ENCODE measurements at regions not wholly inside any gene's neighbourhood (a gene's known extent, or its start where the extent isn't known, plus 50 kb on each side); places are given as distances from the start of the nearest gene placed in this dataset.

- TF ChIP-seq, protein P1, sequence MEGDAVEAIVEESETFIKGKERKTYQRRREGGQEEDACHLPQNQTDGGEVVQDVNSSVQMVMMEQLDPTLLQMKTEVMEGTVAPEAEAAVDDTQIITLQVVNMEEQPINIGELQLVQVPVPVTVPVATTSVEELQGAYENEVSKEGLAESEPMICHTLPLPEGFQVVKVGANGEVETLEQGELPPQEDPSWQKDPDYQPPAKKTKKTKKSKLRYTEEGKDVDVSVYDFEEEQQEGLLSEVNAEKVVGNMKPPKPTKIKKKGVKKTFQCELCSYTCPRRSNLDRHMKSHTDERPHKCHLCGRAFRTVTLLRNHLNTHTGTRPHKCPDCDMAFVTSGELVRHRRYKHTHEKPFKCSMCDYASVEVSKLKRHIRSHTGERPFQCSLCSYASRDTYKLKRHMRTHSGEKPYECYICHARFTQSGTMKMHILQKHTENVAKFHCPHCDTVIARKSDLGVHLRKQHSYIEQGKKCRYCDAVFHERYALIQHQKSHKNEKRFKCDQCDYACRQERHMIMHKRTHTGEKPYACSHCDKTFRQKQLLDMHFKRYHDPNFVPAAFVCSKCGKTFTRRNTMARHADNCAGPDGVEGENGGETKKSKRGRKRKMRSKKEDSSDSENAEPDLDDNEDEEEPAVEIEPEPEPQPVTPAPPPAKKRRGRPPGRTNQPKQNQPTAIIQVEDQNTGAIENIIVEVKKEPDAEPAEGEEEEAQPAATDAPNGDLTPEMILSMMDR (IDR thresholded peaks at IDR 0.05): no peak
- TF ChIP-seq POLR2A (IDR thresholded peaks at IDR 0.05; ENCODE audit: low read depth): no peak
- TF ChIP-seq EP300 (IDR thresholded peaks at IDR 0.05): no peak
- no peak for TF ChIP-seq POLR2AphosphoS5 (IDR thresholded peaks at IDR 0.05)
Measured at GRCh38 chr3:94292151-94292550, 229.3 kb downstream of the NSUN3 start.
